Chondrocyte (in vitro differentiated cells): ENCODE measurements at regions not wholly inside any gene's neighbourhood (a gene's known extent, or its start where the extent isn't known, plus 50 kb on each side); places are given as distances from the start of the nearest gene placed in this dataset.
"Not testable (repeated sequence)": the region's sequence is repeated elsewhere in the genome, so short reads cannot be mapped to it uniquely, and the experiment has no call there.

Experiments
- DNase-seq: peaks from one replicate; pipeline ENCODE4 v3.0.0; 2021; ENCODE audit warnings: mixed read lengths, low spot score
- H3K27ac Mint-ChIP-seq: one replicate; pipeline ENCODE4 v1.8.0; 2021; ENCODE audit warnings: mild to moderate bottlenecking, moderate library complexity, mixed read lengths; ENCODE audit not compliant: unreplicated experiment
- H3K27me3 Mint-ChIP-seq: 2 replicates; pipeline ENCODE4 v1.8.0; 2021; ENCODE audit warnings: low read depth, mixed read lengths
- H3K36me3 Mint-ChIP-seq: 2 replicates; pipeline ENCODE4 v1.8.0; 2021; ENCODE audit warnings: low read depth, mixed read lengths
- H3K4me1 Mint-ChIP-seq: 2 replicates; pipeline ENCODE4 v1.8.0; 2021; ENCODE audit warnings: low read depth, mild to moderate bottlenecking, mixed read lengths
- H3K4me3 Mint-ChIP-seq: one replicate; pipeline ENCODE4 v1.8.0; 2021; ENCODE audit warnings: mild to moderate bottlenecking, moderate library complexity, mixed read lengths; ENCODE audit not compliant: unreplicated experiment
- H3K9me3 Mint-ChIP-seq: 2 replicates; pipeline ENCODE4 v1.8.0; 2021; ENCODE audit warnings: low read depth, mixed read lengths
- CTCF ChIP-seq: fragments of 200-600 bp; sonication (generic); IDR thresholded peaks from 2 replicates; pipeline ENCODE4 v1.5.0; 2021; ENCODE audit warnings: antibody characterized with exemption, mild to moderate bottlenecking, moderate library complexity

GRCh38 chr2:195150819-195151218 is 506.2 kb upstream of the SLC39A10 start:
- peaks cover 3% of the 10 kb centered on the region for H3K27me3 Mint-ChIP-seq
- H3K4me3 Mint-ChIP-seq = no peak overlapping the region
- no peak overlapping the region for H3K27ac Mint-ChIP-seq
- H3K4me1 Mint-ChIP-seq = no peaks in the 10 kb centered on the region
- no peak for TF ChIP-seq CTCF
- H3K9me3 Mint-ChIP-seq = no peaks in the 10 kb centered on the region
- no peak for DNase-seq
- H3K36me3 Mint-ChIP-seq = no peaks in the 10 kb centered on the region

- no peak for DNase-seq
- H3K27me3 Mint-ChIP-seq = peaks cover 3% of the 10 kb centered on the region
- peaks cover 5% of the 10 kb centered on the region for H3K9me3 Mint-ChIP-seq
- no peak for TF ChIP-seq CTCF
- H3K36me3 Mint-ChIP-seq = no peaks in the 10 kb centered on the region
- H3K4me3 Mint-ChIP-seq = no peak overlapping the region
- no peaks in the 10 kb centered on the region for H3K4me1 Mint-ChIP-seq
- H3K27ac Mint-ChIP-seq = no peak overlapping the region
Observed at GRCh38 chr2:195148004-195148403, 509.0 kb upstream of the SLC39A10 start.

DNA sequence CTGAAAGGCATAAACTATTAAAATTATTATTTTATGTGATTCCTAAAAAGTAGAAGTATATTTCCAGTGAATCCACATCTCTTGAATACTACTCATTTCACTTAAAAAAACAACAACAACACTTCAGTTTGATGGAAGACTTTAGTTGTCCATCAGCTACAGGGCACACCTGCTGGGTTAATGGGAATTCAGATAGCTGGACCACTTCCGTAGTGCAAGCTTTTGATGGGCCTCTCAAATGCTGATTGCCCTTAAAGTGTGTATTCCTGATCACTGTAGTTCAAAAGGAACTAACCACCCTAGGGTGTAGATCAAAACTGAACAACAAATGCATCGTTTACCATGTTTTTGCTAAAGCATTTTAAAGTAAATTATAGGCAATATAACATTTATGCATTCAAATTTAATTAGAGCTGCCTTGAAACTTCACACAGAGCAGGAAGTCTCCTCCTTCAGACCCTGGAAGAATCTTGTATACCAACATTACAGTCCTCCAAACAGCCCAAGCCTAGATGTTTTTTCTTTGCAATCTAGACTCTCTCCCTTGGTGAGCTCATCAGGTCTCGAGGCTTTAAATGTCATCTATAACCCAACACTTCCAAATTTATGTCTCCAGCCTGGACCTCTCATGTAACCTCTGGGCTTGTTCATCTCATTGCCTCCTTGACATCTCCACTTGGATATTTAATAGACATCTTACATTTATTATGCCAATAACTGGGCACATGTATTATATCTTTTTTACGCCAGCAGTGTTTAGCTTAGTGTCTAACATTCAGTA is 510.1 kb upstream of the SLC39A10 start:
- TF ChIP-seq CTCF = no peak
- Mint-ChIP-seq H3K27me3 (peaks cover 3% of the 10 kb centered on the region), H3K9me3 (peaks cover 5% of the 10 kb centered on the region), H3K27ac (no peak overlapping the region), H3K4me1 (no peaks in the 10 kb centered on the region), H3K4me3 (no peak overlapping the region), H3K36me3 (no peaks in the 10 kb centered on the region)
- DNase-seq = no peak

DNA sequence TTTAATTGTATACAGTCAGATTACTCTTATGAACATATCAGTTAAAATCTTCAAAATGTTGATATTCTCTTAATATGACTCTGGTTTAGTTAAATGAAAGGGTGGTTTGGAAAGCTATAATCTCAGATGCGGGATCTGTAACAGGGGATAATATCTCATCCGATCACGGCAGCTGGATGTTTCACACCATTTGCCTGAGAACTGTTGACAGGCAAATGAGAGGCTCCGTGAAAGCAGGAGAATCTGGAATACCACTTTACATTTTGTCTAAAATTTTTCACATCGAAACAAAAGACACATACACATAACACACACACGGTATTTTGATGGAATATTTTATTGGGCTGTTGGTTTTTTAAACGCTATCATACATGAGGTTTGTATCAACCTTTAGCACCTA is 518.6 kb upstream of the SLC39A10 start:
- no peaks in the 10 kb centered on the region for H3K9me3 Mint-ChIP-seq
- H3K4me3 Mint-ChIP-seq = no peak overlapping the region
- DNase-seq = no peak
- TF ChIP-seq CTCF = no peak
- no peak overlapping the region for H3K27ac Mint-ChIP-seq
- no peaks in the 10 kb centered on the region for H3K4me1 Mint-ChIP-seq
- H3K27me3 Mint-ChIP-seq = peaks cover 4% of the 10 kb centered on the region
- no peaks in the 10 kb centered on the region for H3K36me3 Mint-ChIP-seq

DNA sequence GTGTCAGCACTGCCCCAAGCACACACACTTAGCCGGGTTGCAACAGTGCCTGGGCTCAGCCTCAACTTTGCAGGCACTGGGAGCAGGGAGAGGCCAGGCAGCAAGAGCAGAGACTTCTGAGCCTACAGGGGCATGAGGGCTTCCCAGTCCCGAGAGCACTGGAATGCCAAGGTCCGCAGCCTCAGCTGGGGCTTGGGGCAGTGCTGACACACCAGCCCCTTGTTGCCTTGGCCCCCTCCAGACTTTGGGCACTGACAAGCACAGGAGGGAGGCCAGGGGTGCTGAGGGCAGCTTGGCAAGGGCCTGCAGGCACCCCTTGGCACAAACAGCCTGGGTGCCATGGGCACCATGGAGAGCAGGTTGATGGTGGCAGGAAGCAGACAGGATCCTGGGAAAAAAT is 531.1 kb upstream of the SLC39A10 start:
- H3K27ac Mint-ChIP-seq, H3K9me3 Mint-ChIP-seq, H3K27me3 Mint-ChIP-seq, H3K4me3 Mint-ChIP-seq, H3K36me3 Mint-ChIP-seq, H3K4me1 Mint-ChIP-seq, DNase-seq: not testable (repeated sequence)
